DOHH2 (cell line): ENCODE measurements at regions not wholly inside any gene's neighbourhood (a gene's known extent, or its start where the extent isn't known, plus 50 kb on each side); places are given as distances from the start of the nearest gene placed in this dataset.

ENCODE experiments used
- H3F3A ChIP-seq: fragments of 200-600 bp; sonication (generic), shearing (Covaris generic); 2 replicates; pipeline ENCODE4 v1.6.0; 2016; ENCODE audit warnings: antibody characterized with exemption, mild to moderate bottlenecking; ENCODE audit not compliant: control insufficient read depth, insufficient read depth
- H3K27ac ChIP-seq: fragments of 200-600 bp; sonication (generic); 2 replicates; pipeline ENCODE4 v1.5.1; 2014; ENCODE audit warnings: low read depth, mild to moderate bottlenecking, low read length, moderate library complexity
- H3K27me3 ChIP-seq: fragments of 200-600 bp; sonication (generic); 2 replicates; pipeline ENCODE4 v1.6.1; 2014; ENCODE audit warnings: mild to moderate bottlenecking, low read length, mixed read lengths; ENCODE audit not compliant: control insufficient read depth
- H3K36me3 ChIP-seq: fragments of 200-600 bp; sonication (generic); 2 replicates; pipeline ENCODE4 v1.6.1; 2014; ENCODE audit warnings: mild to moderate bottlenecking, low read length, moderate library complexity, mixed read lengths; ENCODE audit not compliant: control insufficient read depth
- H3K4me1 ChIP-seq: fragments of 200-600 bp; sonication (generic); 2 replicates; pipeline ENCODE4 v1.6.1; 2014; ENCODE audit warnings: mild to moderate bottlenecking, low read length, mixed read lengths; ENCODE audit not compliant: control insufficient read depth
- H3K4me2 ChIP-seq: fragments of 200-600 bp; sonication (generic); 2 replicates; pipeline ENCODE4 v1.6.0; 2014; ENCODE audit warnings: mild to moderate bottlenecking, low read length, moderate library complexity
- H3K4me3 ChIP-seq: fragments of 200-600 bp; sonication (generic); 2 replicates; pipeline ENCODE4 v1.5.1; 2014; ENCODE audit warnings: mild to moderate bottlenecking, low read length, mixed read lengths
- H3K79me2 ChIP-seq: fragments of 200-600 bp; sonication (generic); 2 replicates; pipeline ENCODE4 v1.6.1; 2014; ENCODE audit warnings: mild to moderate bottlenecking, low read length, mixed read lengths; ENCODE audit not compliant: control insufficient read depth
- H3K9me2 ChIP-seq: fragments of 200-600 bp; sonication (generic); replicated peaks from 2 replicates; pipeline ENCODE4 v1.6.1; 2014; ENCODE audit warnings: mild to moderate bottlenecking, low read length, mixed read lengths; ENCODE audit not compliant: control insufficient read depth
- H3K9me3 ChIP-seq: fragments of 200-600 bp; sonication (generic); 2 replicates; pipeline ENCODE4 v1.6.1; 2014; ENCODE audit warnings: antibody characterized with exemption, low read length, mixed read lengths; ENCODE audit not compliant: control insufficient read depth, insufficient read depth
- H4K20me1 ChIP-seq: fragments of 200-600 bp; sonication (generic); 2 replicates; pipeline ENCODE4 v1.6.0; 2014; ENCODE audit warnings: low read depth, mild to moderate bottlenecking, antibody characterized with exemption, low read length, moderate library complexity; ENCODE audit not compliant: control insufficient read depth, insufficient read depth
- CTCF ChIP-seq: fragments of 200-600 bp; sonication (generic); IDR thresholded peaks from one replicate; pipeline ENCODE4 v1.5.1; 2014; ENCODE audit warnings: antibody characterized with exemption, mild to moderate bottlenecking, low read depth, low read length; ENCODE audit not compliant: poor library complexity, severe bottlenecking
- EZH2phosphoT487 ChIP-seq: fragments of 200-600 bp; sonication (generic); IDR thresholded peaks from 2 replicates; pipeline ENCODE4 v1.6.1; 2017; ENCODE audit warnings: borderline replicate concordance, mild to moderate bottlenecking, antibody characterized with exemption, low read length, moderate library complexity, mixed read lengths

GRCh38 chr3:189529889-189530471, 101.2 kb upstream of the TP63 start:
- TF ChIP-seq CTCF (no peak), EZH2phosphoT487 (no peak)
- no peak overlapping the region for H3K4me2 ChIP-seq

GRCh38 chr3:189530822-189531221, 100.4 kb upstream of the TP63 start:
- H3K9me3 ChIP-seq, result no peaks in the 10 kb centered on the region
- no peak overlapping the region for H3K27ac ChIP-seq
- no peak overlapping the region for H3K4me3 ChIP-seq
- H3K4me2 ChIP-seq, result no peak overlapping the region
- H3K79me2 ChIP-seq, result no peaks in the 10 kb centered on the region
- no peaks in the 10 kb centered on the region for H4K20me1 ChIP-seq
- TF ChIP-seq CTCF, result no peak
- no peak for TF ChIP-seq EZH2phosphoT487
- no peaks in the 10 kb centered on the region for H3K36me3 ChIP-seq
- H3K27me3 ChIP-seq, result no peaks in the 10 kb centered on the region
- no peaks in the 10 kb centered on the region for H3F3A ChIP-seq
- no peaks in the 10 kb centered on the region for H3K4me1 ChIP-seq
- no peaks in the 10 kb centered on the region for H3K9me2 ChIP-seq

More at GRCh38 chr3:189529889-189530471, 101.2 kb upstream of the TP63 start:
- no peaks in the 10 kb centered on the region for H4K20me1 ChIP-seq
- H3K4me3 ChIP-seq, result no peak overlapping the region
- H3F3A ChIP-seq, result no peaks in the 10 kb centered on the region
- H3K79me2 ChIP-seq, result no peaks in the 10 kb centered on the region
- no peaks in the 10 kb centered on the region for H3K9me2 ChIP-seq
- no peaks in the 10 kb centered on the region for H3K4me1 ChIP-seq
- H3K27me3 ChIP-seq, result no peaks in the 10 kb centered on the region
- H3K36me3 ChIP-seq, result no peaks in the 10 kb centered on the region
- no peaks in the 10 kb centered on the region for H3K9me3 ChIP-seq
- no peak overlapping the region for H3K27ac ChIP-seq

GRCh38 chr3:189531271-189531670, 99.9 kb upstream of the TP63 start:
- no peaks in the 10 kb centered on the region for H3K27me3 ChIP-seq
- no peak overlapping the region for H3K4me2 ChIP-seq
- H3K27ac ChIP-seq, result no peak overlapping the region
- H3K79me2 ChIP-seq, result no peaks in the 10 kb centered on the region
- TF ChIP-seq EZH2phosphoT487 (no peak), CTCF (no peak)
- no peaks in the 10 kb centered on the region for H4K20me1 ChIP-seq
- H3F3A ChIP-seq, result no peaks in the 10 kb centered on the region
- no peaks in the 10 kb centered on the region for H3K4me1 ChIP-seq
- H3K9me3 ChIP-seq, result no peaks in the 10 kb centered on the region
- no peaks in the 10 kb centered on the region for H3K36me3 ChIP-seq
- H3K9me2 ChIP-seq, result no peaks in the 10 kb centered on the region
- H3K4me3 ChIP-seq, result no peak overlapping the region
